ENCODE measurements at regions not wholly inside any gene's neighbourhood (a gene's known extent, or its start where the extent isn't known, plus 50 kb on each side); places are given as distances from the start of the nearest gene placed in this dataset.

- no peak for TF ChIP-seq CTCF (IDR thresholded peaks at IDR 0.05; ENCODE audit: insufficient read depth, low read depth, low read length)
- TF ChIP-seq EZH2 (IDR thresholded peaks at IDR 0.05; ENCODE audit: insufficient read depth, low read length): no peak
These were observed 337.8 kb downstream of the BTBD3 start for GRCh38 chr20:12255461-12255970.
